ENCODE measurements at regions not wholly inside any gene's neighbourhood (a gene's known extent, or its start where the extent isn't known, plus 50 kb on each side); places are given as distances from the start of the nearest gene placed in this dataset.

GRCh38 chr7:398888-399287, 108.9 kb downstream of the FOXL3 start:
- Histone ChIP-seq H3K27ac (ENCODE audit: low read depth in 1 of 2, low read length in 2 of 2) (no peak overlapping the region), H3K36me3 (replicated peaks in 1 of 2; ENCODE audit: control insufficient read depth in 1 of 2, insufficient read depth in 2 of 2, low read length in 2 of 2) (no peaks in the 10 kb centered on the region), H3K9ac (ENCODE audit: insufficient read depth, low read length, poor library complexity, severe bottlenecking) (no peak overlapping the region), H3K4me2 (replicated peaks; ENCODE audit: extremely low read depth, low read length, poor library complexity, severe bottlenecking) (no peak overlapping the region), H3K27me3 (ENCODE audit: control insufficient read depth in 2 of 2, insufficient read depth in 2 of 2, low read length in 2 of 2) (no peaks in the 10 kb centered on the region), H3K4me1 (ENCODE audit: control insufficient read depth in 1 of 2, insufficient read depth in 2 of 2, low read length in 2 of 2) (no peaks in the 10 kb centered on the region), H3K79me2 (ENCODE audit: insufficient read depth, low read length) (no peaks in the 10 kb centered on the region), H3K4me3 (replicated peaks in 1 of 3; ENCODE audit: low read depth in 2 of 3, low read length in 3 of 3) (no peak overlapping the region), H3K9me3 (replicated peaks in 1 of 2; ENCODE audit: control insufficient read depth in 1 of 2, insufficient read depth in 1 of 2, low read length in 2 of 2) (peaks cover 46 to 50% of the 10 kb centered on the region in 2 donors), H4K20me1 (ENCODE audit: insufficient read depth, low read length) (no peaks in the 10 kb centered on the region), H2AFZ (ENCODE audit: insufficient read depth, low read depth, low read length, poor library complexity, severe bottlenecking) (no peak overlapping the region)
- Mint-ChIP-seq H3K36me3 (no peaks in the 10 kb centered on the region), H3K4me1 (no peaks in the 10 kb centered on the region), H3K9me3 (peaks cover 34 to 64% (median 49%) of the 10 kb centered on the region in 7 donors), H3K4me3 (no peak overlapping the region), H3K27ac (no peak overlapping the region), H3K27me3 (ENCODE audit: low read depth in 3 of 3) (peaks cover 2 to 6% (median 5%) of the 10 kb centered on the region in 3 donors)
- DNase-seq = no peak
- no peak for TF ChIP-seq CTCF (IDR thresholded peaks at IDR 0.05)
- intact Hi-C loops (cut with micrococcal nuclease) = no loop called here
- WGBS (ENCODE audit: insufficient coverage) = no CpG with 5 or more reads among the region's 2 CpGs

GRCh38 chr7:400901-401485, 111.0 kb downstream of the FOXL3 start:
- H3K36me3 Mint-ChIP-seq = no peaks in the 10 kb centered on the region
- Histone ChIP-seq H3K9ac (ENCODE audit: insufficient read depth, low read length, poor library complexity, severe bottlenecking) (no peak overlapping the region), H3K4me2 (replicated peaks; ENCODE audit: extremely low read depth, low read length, poor library complexity, severe bottlenecking) (no peak overlapping the region), H2AFZ (ENCODE audit: insufficient read depth, low read depth, low read length, poor library complexity, severe bottlenecking) (no peak overlapping the region), H3K36me3 (replicated peaks in 1 of 2; ENCODE audit: control insufficient read depth in 1 of 2, insufficient read depth in 2 of 2, low read length in 2 of 2) (no peaks in the 10 kb centered on the region), H3K9me3 (replicated peaks in 1 of 2; ENCODE audit: control insufficient read depth in 1 of 2, insufficient read depth in 1 of 2, low read length in 2 of 2) (peaks cover 35 to 45% of the 10 kb centered on the region in 2 donors), H3K4me3 (replicated peaks in 1 of 3; ENCODE audit: low read depth in 2 of 3, low read length in 3 of 3) (no peak overlapping the region), H3K27me3 (ENCODE audit: control insufficient read depth in 2 of 2, insufficient read depth in 2 of 2, low read length in 2 of 2) (no peaks in the 10 kb centered on the region), H3K27ac (ENCODE audit: low read depth in 1 of 2, low read length in 2 of 2) (no peak overlapping the region), H3K4me1 (ENCODE audit: control insufficient read depth in 1 of 2, insufficient read depth in 2 of 2, low read length in 2 of 2) (no peaks in the 10 kb centered on the region), H4K20me1 (ENCODE audit: insufficient read depth, low read length) (no peaks in the 10 kb centered on the region), H3K79me2 (ENCODE audit: insufficient read depth, low read length) (no peaks in the 10 kb centered on the region)
- TF ChIP-seq CTCF (IDR thresholded peaks at IDR 0.05) = no peak
- no peak overlapping the region for H3K27ac Mint-ChIP-seq
- no peak for DNase-seq
- H3K9me3 Mint-ChIP-seq = peaks cover 29 to 54% (median 40%) of the 10 kb centered on the region in 7 donors
- peaks cover 2 to 7% (median 6%) of the 10 kb centered on the region in 3 donors for H3K27me3 Mint-ChIP-seq (ENCODE audit: low read depth in 3 of 3)
- H3K4me3 Mint-ChIP-seq = no peak overlapping the region
- no peaks in the 10 kb centered on the region for H3K4me1 Mint-ChIP-seq
- WGBS (ENCODE audit: insufficient coverage) = 90% methylated on average over 8 of the region's 9 CpGs
- intact Hi-C loops (cut with micrococcal nuclease) = no loop called here

All from CD14-positive monocyte (primary cell).